Gastrocnemius medialis (tissue), 4 donors: ENCODE measurements at regions not wholly inside any gene's neighbourhood (a gene's known extent, or its start where the extent isn't known, plus 50 kb on each side); places are given as distances from the start of the nearest gene placed in this dataset.

ENCODE experiments used
- CTCF ChIP-seq, 5 experiments: fragments of 450-650 bp in 3 of 5; fragments of 200-600 bp in 2 of 5; sonication (generic) in 2 of 5; IDR thresholded peaks in 4 of 5; conservative IDR thresholded peaks in 1 of 5; 1 replicate in 4 of 5; 2 replicates in 1 of 5; pipeline ENCODE4 v1.5.1; 2016 to 2019; ENCODE audit warnings: antibody characterized with exemption in 5 of 5, mild to moderate bottlenecking in 3 of 5, moderate library complexity in 3 of 5
- POLR2A ChIP-seq, 2 donors: fragments of 450-650 bp; IDR thresholded peaks; one replicate each; pipeline ENCODE4 v1.6.1; 2017; ENCODE audit warnings: antibody characterized with exemption in 2 of 2, mild to moderate bottlenecking in 2 of 2, moderate library complexity in 2 of 2

- TF ChIP-seq POLR2A (IDR thresholded peaks at IDR 0.05) (no peak), CTCF (IDR thresholded peaks at IDR 0.05 in 4 of 5, conservative IDR thresholded peaks at IDR 0.05 in 1 of 5) (no peak)
These were observed 125.8 kb upstream of the ZNF366 start for GRCh38 chr5:72633041-72633445.
